GM19043 (cell line): ENCODE measurements at regions not wholly inside any gene's neighbourhood (a gene's known extent, or its start where the extent isn't known, plus 50 kb on each side); places are given as distances from the start of the nearest gene placed in this dataset.
"Not testable (repeated sequence)": the region's sequence is repeated elsewhere in the genome, so short reads cannot be mapped to it uniquely, and the experiment has no call there.

Source experiments
- ATAC-seq: cut with Tn5 transposase; IDR thresholded peaks from one replicate; pipeline ENCODE4 v1.9.1; 2021; ENCODE audit warnings: low read depth; ENCODE audit not compliant: unreplicated experiment

- no peak for ATAC-seq
Observed at GRCh38 chr3:39558775-39559306, 91.4 kb downstream of the MOBP start.

- no peak for ATAC-seq
Observed at GRCh38 chr3:39559543-39559942, 92.1 kb downstream of the MOBP start.

- ATAC-seq = no peak
Observed at GRCh38 chr3:39568508-39568907, 101.0 kb downstream of the MOBP start.

GRCh38 chr3:39569095-39569494 is 101.6 kb downstream of the MOBP start:
- ATAC-seq = no peak

- no peak for ATAC-seq
Observed at GRCh38 chr3:39573392-39573791, 105.9 kb downstream of the MOBP start.

GRCh38 chr3:39577541-39577940 is 110.1 kb downstream of the MOBP start:
- ATAC-seq = no peak

GRCh38 chr3:39586215-39586614 is 118.7 kb downstream of the MOBP start:
- not testable (repeated sequence) for ATAC-seq

- no peak for ATAC-seq
Observed at GRCh38 chr3:39587113-39587512, 119.6 kb downstream of the MOBP start.

- no peak for ATAC-seq
Observed at GRCh38 chr3:39590806-39591205, 123.3 kb downstream of the MOBP start.

- ATAC-seq = no peak
Observed at GRCh38 chr3:39592311-39593050, 125.0 kb downstream of the MOBP start.

GRCh38 chr3:39593341-39593740 is 125.9 kb downstream of the MOBP start:
- ATAC-seq = no peak

- ATAC-seq = no peak
Observed at GRCh38 chr3:39601241-39601640, 133.8 kb downstream of the MOBP start.

GRCh38 chr3:39605837-39606236 is 138.4 kb downstream of the MOBP start:
- ATAC-seq = no peak

- no peak for ATAC-seq
Observed at GRCh38 chr3:39626198-39626597, 158.7 kb downstream of the MOBP start.

- ATAC-seq = no peak
Observed at GRCh38 chr3:39631136-39631535, 163.7 kb downstream of the MOBP start.

GRCh38 chr3:39637807-39638206 is 170.3 kb downstream of the MOBP start:
- ATAC-seq = no peak

- ATAC-seq = no peak
Observed at GRCh38 chr3:39638301-39638700, 170.8 kb downstream of the MOBP start.

- ATAC-seq = no peak
Observed at GRCh38 chr3:39639344-39640236, 169.8 kb upstream of the MYRIP start.

GRCh38 chr3:39641274-39641673 is 168.1 kb upstream of the MYRIP start:
- no peak for ATAC-seq

- no peak for ATAC-seq
Observed at GRCh38 chr3:39644176-39644575, 165.2 kb upstream of the MYRIP start.

GRCh38 chr3:39651256-39651655 is 158.2 kb upstream of the MYRIP start:
- ATAC-seq = not testable (repeated sequence)
